ENCODE measurements at regions not wholly inside any gene's neighbourhood (a gene's known extent, or its start where the extent isn't known, plus 50 kb on each side); places are given as distances from the start of the nearest gene placed in this dataset.

DNA sequence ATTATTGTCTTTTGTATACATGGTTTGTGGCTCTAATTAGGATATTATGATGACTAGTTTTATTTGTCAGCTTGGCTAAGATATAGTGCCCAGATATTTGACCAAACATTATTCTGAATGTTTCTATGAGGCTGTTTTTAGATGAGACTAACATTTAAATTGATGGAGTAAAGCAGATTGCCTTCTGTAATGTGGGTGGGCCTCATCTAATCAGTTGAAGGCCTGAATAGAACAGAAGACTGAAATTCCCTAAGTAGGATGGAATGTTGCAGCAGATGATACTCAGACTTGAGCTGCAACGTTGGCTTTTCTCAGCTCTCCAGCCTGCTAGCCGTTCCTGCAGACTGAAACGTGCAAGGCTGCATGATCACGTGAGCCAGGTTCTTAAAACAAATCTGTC is 546.5 kb downstream of the EDEM1 start:
- WGBS (ENCODE audit: low lambda C conversion rate): 0% methylated on average over 4 of the region's 4 CpGs
- DNase-seq (ENCODE audit: low spot score) (no peak), ATAC-seq (no peak), FAIRE-seq (no peak)
- Histone ChIP-seq H3K27me3 (ENCODE audit: control insufficient read depth in 1 of 2, insufficient read depth in 2 of 2, low read length in 2 of 2) (no peaks in the 10 kb centered on the region; a peak in 1 of 5 replicates), H3K4me1 (ENCODE audit: insufficient read depth, low read length) (no peaks in the 10 kb centered on the region), H3K9me3 (ENCODE audit: low read length) (no peaks in the 10 kb centered on the region), H3K36me3 (replicated peaks in 1 of 2; ENCODE audit: control insufficient read depth in 1 of 2, insufficient read depth in 2 of 2, low read length in 2 of 2) (no peaks in the 10 kb centered on the region), H2AFZ (ENCODE audit: low read length) (no peak overlapping the region), H3K27ac (ENCODE audit: extremely low read length, insufficient read depth, low read length) (no peak overlapping the region), H3K4me2 (ENCODE audit: low read depth, low read length) (no peak overlapping the region), H3K4me3 (replicated peaks in 1 of 3; ENCODE audit: insufficient read depth in 1 of 3, low read depth in 2 of 3, low read length in 3 of 3) (no peak overlapping the region), H3K79me2 (ENCODE audit: insufficient read depth, low read length) (no peaks in the 10 kb centered on the region), H3K9ac (ENCODE audit: insufficient read depth, low read depth, low read length) (no peak overlapping the region), H4K20me1 (ENCODE audit: insufficient read depth, low read length) (no peaks in the 10 kb centered on the region)
- intact Hi-C loops (cut with micrococcal nuclease; ENCODE audit: unreplicated experiment) (loop anchor here (10.0 kb wide), 1 partner anchor 429 kb away; no protein-coding TSS in a partner anchor), in situ Hi-C loops (cut with HindIII; ENCODE audit: extremely low pct_ligation_motif_present, low pct_unique_long_range_greater_than_20kb) (no loop called here)
- no peak for TF ChIP-seq CHD2 (IDR thresholded peaks at IDR 0.05; ENCODE audit: low read depth, low read length)
- no peak for TF ChIP-seq ADNP (CRISPR knock-in tag; IDR thresholded peaks at IDR 0.05)
- TF ChIP-seq, protein P1, sequence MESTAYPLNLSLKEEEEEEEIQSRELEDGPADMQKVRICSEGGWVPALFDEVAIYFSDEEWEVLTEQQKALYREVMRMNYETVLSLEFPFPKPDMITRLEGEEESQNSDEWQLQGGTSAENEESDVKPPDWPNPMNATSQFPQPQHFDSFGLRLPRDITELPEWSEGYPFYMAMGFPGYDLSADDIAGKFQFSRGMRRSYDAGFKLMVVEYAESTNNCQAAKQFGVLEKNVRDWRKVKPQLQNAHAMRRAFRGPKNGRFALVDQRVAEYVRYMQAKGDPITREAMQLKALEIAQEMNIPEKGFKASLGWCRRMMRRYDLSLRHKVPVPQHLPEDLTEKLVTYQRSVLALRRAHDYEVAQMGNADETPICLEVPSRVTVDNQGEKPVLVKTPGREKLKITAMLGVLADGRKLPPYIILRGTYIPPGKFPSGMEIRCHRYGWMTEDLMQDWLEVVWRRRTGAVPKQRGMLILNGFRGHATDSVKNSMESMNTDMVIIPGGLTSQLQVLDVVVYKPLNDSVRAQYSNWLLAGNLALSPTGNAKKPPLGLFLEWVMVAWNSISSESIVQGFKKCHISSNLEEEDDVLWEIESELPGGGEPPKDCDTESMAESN (CRISPR knock-in tag; conservative IDR thresholded peaks at IDR 0.05): no peak
- TF ChIP-seq ZNF713 (CRISPR knock-in tag; IDR thresholded peaks at IDR 0.05): no peak
- no peak for TF ChIP-seq IRF2 (CRISPR knock-in tag; IDR thresholded peaks at IDR 0.05)
- TF ChIP-seq ZSCAN29 (CRISPR knock-in tag; conservative IDR thresholded peaks at IDR 0.05): no peak
- TF ChIP-seq NR2F6 (IDR thresholded peaks at IDR 0.05): no peak
- TF ChIP-seq NR2F6 (CRISPR knock-in tag; IDR thresholded peaks at IDR 0.05): no peak
- no peak for TF ChIP-seq ZNF598 (CRISPR knock-in tag; IDR thresholded peaks at IDR 0.05; ENCODE audit: borderline replicate concordance)
- TF ChIP-seq DPF2 (CRISPR knock-in tag; IDR thresholded peaks at IDR 0.05; ENCODE audit: borderline replicate concordance, low read depth): no peak
- TF ChIP-seq TCF12 (IDR thresholded peaks at IDR 0.05): no peak
- no peak for TF ChIP-seq TCF12 (CRISPR knock-in tag; IDR thresholded peaks at IDR 0.05)
- no peak for TF ChIP-seq HNF4A (CRISPR knock-in tag; IDR thresholded peaks at IDR 0.05)
- TF ChIP-seq, protein P2, sequence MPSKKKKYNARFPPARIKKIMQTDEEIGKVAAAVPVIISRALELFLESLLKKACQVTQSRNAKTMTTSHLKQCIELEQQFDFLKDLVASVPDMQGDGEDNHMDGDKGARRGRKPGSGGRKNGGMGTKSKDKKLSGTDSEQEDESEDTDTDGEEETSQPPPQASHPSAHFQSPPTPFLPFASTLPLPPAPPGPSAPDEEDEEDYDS (CRISPR knock-in tag; IDR thresholded peaks at IDR 0.05): no peak
- no peak for TF ChIP-seq ARNTL (CRISPR knock-in tag; IDR thresholded peaks at IDR 0.05)
- TF ChIP-seq, protein P3, sequence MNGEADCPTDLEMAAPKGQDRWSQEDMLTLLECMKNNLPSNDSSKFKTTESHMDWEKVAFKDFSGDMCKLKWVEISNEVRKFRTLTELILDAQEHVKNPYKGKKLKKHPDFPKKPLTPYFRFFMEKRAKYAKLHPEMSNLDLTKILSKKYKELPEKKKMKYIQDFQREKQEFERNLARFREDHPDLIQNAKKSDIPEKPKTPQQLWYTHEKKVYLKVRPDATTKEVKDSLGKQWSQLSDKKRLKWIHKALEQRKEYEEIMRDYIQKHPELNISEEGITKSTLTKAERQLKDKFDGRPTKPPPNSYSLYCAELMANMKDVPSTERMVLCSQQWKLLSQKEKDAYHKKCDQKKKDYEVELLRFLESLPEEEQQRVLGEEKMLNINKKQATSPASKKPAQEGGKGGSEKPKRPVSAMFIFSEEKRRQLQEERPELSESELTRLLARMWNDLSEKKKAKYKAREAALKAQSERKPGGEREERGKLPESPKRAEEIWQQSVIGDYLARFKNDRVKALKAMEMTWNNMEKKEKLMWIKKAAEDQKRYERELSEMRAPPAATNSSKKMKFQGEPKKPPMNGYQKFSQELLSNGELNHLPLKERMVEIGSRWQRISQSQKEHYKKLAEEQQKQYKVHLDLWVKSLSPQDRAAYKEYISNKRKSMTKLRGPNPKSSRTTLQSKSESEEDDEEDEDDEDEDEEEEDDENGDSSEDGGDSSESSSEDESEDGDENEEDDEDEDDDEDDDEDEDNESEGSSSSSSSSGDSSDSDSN (CRISPR knock-in tag; IDR thresholded peaks at IDR 0.05): no peak
- no peak for TF ChIP-seq ZNF558 (CRISPR knock-in tag; IDR thresholded peaks at IDR 0.05; ENCODE audit: borderline replicate concordance)
- TF ChIP-seq KDM1A (CRISPR knock-in tag; IDR thresholded peaks at IDR 0.05): no peak
- no TSS peak for BruUV-seq (replicated peaks)
- ChIA-PET CTCF (ENCODE audit: low intra/inter-chr PET ratio, low total read pairs) (no interaction called here), POLR2A (no interaction called here)
